ENCODE measurements at regions not wholly inside any gene's neighbourhood (a gene's known extent, or its start where the extent isn't known, plus 50 kb on each side); places are given as distances from the start of the nearest gene placed in this dataset.

GRCh38 chr7:12788591-12788990 lies 101.2 kb downstream of the ARL4A start:
- H3K27me3 Mint-ChIP-seq (ENCODE audit: low read depth): no peaks in the 10 kb centered on the region
- H3K36me3 Mint-ChIP-seq (ENCODE audit: low read depth): no peaks in the 10 kb centered on the region
- H3K4me1 Mint-ChIP-seq (ENCODE audit: low read depth): no peaks in the 10 kb centered on the region
- intact Hi-C loops (cut with micrococcal nuclease): no loop called here
- DNase-seq (ENCODE audit: low spot score): no peak
- H3K9me3 Mint-ChIP-seq: no peaks in the 10 kb centered on the region
- H3K4me3 Mint-ChIP-seq (ENCODE audit: low read depth): no peak overlapping the region
- H3K27ac Mint-ChIP-seq: no peak overlapping the region

- intact Hi-C loops (cut with micrococcal nuclease): loop anchor here (5.0 to 10.0 kb wide), 3 partner anchors 73 to 1920 kb away; partner anchors contain the start of gene ARL4A
- no peaks in the 10 kb centered on the region for H3K27me3 Mint-ChIP-seq (ENCODE audit: low read depth)
These were observed 107.4 kb downstream of the ARL4A start for GRCh38 chr7:12794722-12795302.

GRCh38 chr7:12796397-12797127 lies 109.1 kb downstream of the ARL4A start:
- intact Hi-C loops (cut with micrococcal nuclease): loop anchor here (5.0 to 10.0 kb wide), 3 partner anchors 74 to 1918 kb away; partner anchors contain the start of gene ARL4A
- DNase-seq (ENCODE audit: low spot score): no peak
- Mint-ChIP-seq H3K9me3 (no peaks in the 10 kb centered on the region), H3K27me3 (ENCODE audit: low read depth) (peaks cover 2% of the 10 kb centered on the region), H3K27ac (no peak overlapping the region), H3K4me3 (ENCODE audit: low read depth) (no peak overlapping the region), H3K36me3 (ENCODE audit: low read depth) (no peaks in the 10 kb centered on the region), H3K4me1 (ENCODE audit: low read depth) (peaks cover 15% of the 10 kb centered on the region)

More at GRCh38 chr7:12794722-12795302, 107.4 kb downstream of the ARL4A start:
- Mint-ChIP-seq H3K4me1 (ENCODE audit: low read depth) (peaks cover 15% of the 10 kb centered on the region), H3K9me3 (no peaks in the 10 kb centered on the region), H3K4me3 (ENCODE audit: low read depth) (no peak overlapping the region), H3K27ac (no peak overlapping the region), H3K36me3 (ENCODE audit: low read depth) (no peaks in the 10 kb centered on the region)
- no peak for DNase-seq (ENCODE audit: low spot score)

- Mint-ChIP-seq H3K4me1 (ENCODE audit: low read depth) (peaks cover 20% of the 10 kb centered on the region), H3K4me3 (ENCODE audit: low read depth) (no peak overlapping the region), H3K27ac (no peak overlapping the region), H3K27me3 (ENCODE audit: low read depth) (peaks cover 3% of the 10 kb centered on the region), H3K36me3 (ENCODE audit: low read depth) (no peaks in the 10 kb centered on the region), H3K9me3 (no peaks in the 10 kb centered on the region)
- intact Hi-C loops (cut with micrococcal nuclease): no loop called here
- DNase-seq (ENCODE audit: low spot score): no peak
These were observed 113.1 kb downstream of the ARL4A start for GRCh38 chr7:12800486-12800885.

- Mint-ChIP-seq H3K27ac (no peak overlapping the region), H3K36me3 (ENCODE audit: low read depth) (no peaks in the 10 kb centered on the region), H3K9me3 (no peaks in the 10 kb centered on the region), H3K27me3 (ENCODE audit: low read depth) (peaks cover 3% of the 10 kb centered on the region), H3K4me3 (ENCODE audit: low read depth) (no peak overlapping the region), H3K4me1 (ENCODE audit: low read depth) (peaks cover 18% of the 10 kb centered on the region)
- intact Hi-C loops (cut with micrococcal nuclease): no loop called here
- DNase-seq (ENCODE audit: low spot score): no peak
These were observed 113.7 kb downstream of the ARL4A start for GRCh38 chr7:12801107-12801506.

- Mint-ChIP-seq H3K27ac (no peak overlapping the region), H3K27me3 (ENCODE audit: low read depth) (peaks cover 3% of the 10 kb centered on the region), H3K9me3 (no peaks in the 10 kb centered on the region), H3K36me3 (ENCODE audit: low read depth) (no peaks in the 10 kb centered on the region), H3K4me3 (ENCODE audit: low read depth) (no peak overlapping the region), H3K4me1 (ENCODE audit: low read depth) (peaks cover 13% of the 10 kb centered on the region)
- no peak for DNase-seq (ENCODE audit: low spot score)
- intact Hi-C loops (cut with micrococcal nuclease): no loop called here
These were observed 114.6 kb downstream of the ARL4A start for GRCh38 chr7:12802070-12802469.

GRCh38 chr7:12803542-12803941 lies 116.1 kb downstream of the ARL4A start:
- Mint-ChIP-seq H3K36me3 (ENCODE audit: low read depth) (no peaks in the 10 kb centered on the region), H3K27ac (no peak overlapping the region), H3K4me3 (ENCODE audit: low read depth) (no peak overlapping the region), H3K27me3 (ENCODE audit: low read depth) (peaks cover 3% of the 10 kb centered on the region), H3K9me3 (no peaks in the 10 kb centered on the region), H3K4me1 (ENCODE audit: low read depth) (peaks cover 12% of the 10 kb centered on the region)
- no peak for DNase-seq (ENCODE audit: low spot score)
- intact Hi-C loops (cut with micrococcal nuclease): no loop called here

GRCh38 chr7:12805518-12805928 lies 118.1 kb downstream of the ARL4A start:
- H3K27ac Mint-ChIP-seq: no peak overlapping the region
- no peaks in the 10 kb centered on the region for H3K9me3 Mint-ChIP-seq
- H3K4me1 Mint-ChIP-seq (ENCODE audit: low read depth): peaks cover 12% of the 10 kb centered on the region
- intact Hi-C loops (cut with micrococcal nuclease): no loop called here
- H3K27me3 Mint-ChIP-seq (ENCODE audit: low read depth): peaks cover 3% of the 10 kb centered on the region
- H3K4me3 Mint-ChIP-seq (ENCODE audit: low read depth): no peak overlapping the region
- no peaks in the 10 kb centered on the region for H3K36me3 Mint-ChIP-seq (ENCODE audit: low read depth)
- no peak for DNase-seq (ENCODE audit: low spot score)

- Mint-ChIP-seq H3K27me3 (ENCODE audit: low read depth) (peaks cover 3% of the 10 kb centered on the region), H3K9me3 (no peaks in the 10 kb centered on the region), H3K4me1 (ENCODE audit: low read depth) (peaks cover 12% of the 10 kb centered on the region), H3K4me3 (ENCODE audit: low read depth) (no peak overlapping the region), H3K36me3 (ENCODE audit: low read depth) (no peaks in the 10 kb centered on the region), H3K27ac (no peak overlapping the region)
- no peak for DNase-seq (ENCODE audit: low spot score)
- intact Hi-C loops (cut with micrococcal nuclease): no loop called here
These were observed 118.5 kb downstream of the ARL4A start for GRCh38 chr7:12805957-12806356.

GRCh38 chr7:12809476-12809875 lies 122.0 kb downstream of the ARL4A start:
- H3K36me3 Mint-ChIP-seq (ENCODE audit: low read depth): no peaks in the 10 kb centered on the region
- DNase-seq (ENCODE audit: low spot score): no peak
- H3K27ac Mint-ChIP-seq: no peak overlapping the region
- H3K4me3 Mint-ChIP-seq (ENCODE audit: low read depth): no peak overlapping the region
- H3K9me3 Mint-ChIP-seq: no peaks in the 10 kb centered on the region
- peaks cover 8% of the 10 kb centered on the region for H3K4me1 Mint-ChIP-seq (ENCODE audit: low read depth)
- no peaks in the 10 kb centered on the region for H3K27me3 Mint-ChIP-seq (ENCODE audit: low read depth)
- intact Hi-C loops (cut with micrococcal nuclease): no loop called here

- H3K27me3 Mint-ChIP-seq (ENCODE audit: low read depth): no peaks in the 10 kb centered on the region
- H3K4me3 Mint-ChIP-seq (ENCODE audit: low read depth): no peak overlapping the region
- H3K4me1 Mint-ChIP-seq (ENCODE audit: low read depth): no peaks in the 10 kb centered on the region
- intact Hi-C loops (cut with micrococcal nuclease): no loop called here
- H3K36me3 Mint-ChIP-seq (ENCODE audit: low read depth): no peaks in the 10 kb centered on the region
- no peak overlapping the region for H3K27ac Mint-ChIP-seq
- no peak for DNase-seq (ENCODE audit: low spot score)
- H3K9me3 Mint-ChIP-seq: no peaks in the 10 kb centered on the region
These were observed 124.7 kb downstream of the ARL4A start for GRCh38 chr7:12812111-12812510.

- intact Hi-C loops (cut with micrococcal nuclease): no loop called here
- H3K9me3 Mint-ChIP-seq: no peaks in the 10 kb centered on the region
- no peak for DNase-seq (ENCODE audit: low spot score)
- peaks cover 5% of the 10 kb centered on the region for H3K27me3 Mint-ChIP-seq (ENCODE audit: low read depth)
- no peak overlapping the region for H3K4me3 Mint-ChIP-seq (ENCODE audit: low read depth)
- H3K36me3 Mint-ChIP-seq (ENCODE audit: low read depth): no peaks in the 10 kb centered on the region
- no peaks in the 10 kb centered on the region for H3K4me1 Mint-ChIP-seq (ENCODE audit: low read depth)
- no peak overlapping the region for H3K27ac Mint-ChIP-seq
These were observed 126.7 kb downstream of the ARL4A start for GRCh38 chr7:12814107-12814506.

- intact Hi-C loops (cut with micrococcal nuclease): no loop called here
- no peaks in the 10 kb centered on the region for H3K4me1 Mint-ChIP-seq (ENCODE audit: low read depth)
- peaks cover 5% of the 10 kb centered on the region for H3K27me3 Mint-ChIP-seq (ENCODE audit: low read depth)
- no peak overlapping the region for H3K27ac Mint-ChIP-seq
- H3K36me3 Mint-ChIP-seq (ENCODE audit: low read depth): no peaks in the 10 kb centered on the region
- no peaks in the 10 kb centered on the region for H3K9me3 Mint-ChIP-seq
- DNase-seq (ENCODE audit: low spot score): no peak
- H3K4me3 Mint-ChIP-seq (ENCODE audit: low read depth): no peak overlapping the region
These were observed 127.4 kb downstream of the ARL4A start for GRCh38 chr7:12814828-12815227.

Data from activated T-helper 2 cell treated with anti-CD3 and anti-CD28 coated beads, Interferon-gamma antibody, Interleukin-2, Interleukin-4, amounts not matched to agents 10 μg/mL and 5 μg/mL and 100 μg/mL, durations not matched to agents 14 hours and 24 hours and 36 hours (primary cell).